ENCODE measurements at regions not wholly inside any gene's neighbourhood (a gene's known extent, or its start where the extent isn't known, plus 50 kb on each side); places are given as distances from the start of the nearest gene placed in this dataset.

- TF ChIP-seq CTCF (IDR thresholded peaks at IDR 0.05), result no peak
- no peak for TF ChIP-seq POLR2A (IDR thresholded peaks at IDR 0.05)
- peak in 2 of 4 donors; percentile 49 to 53 for TF ChIP-seq EP300 (IDR thresholded peaks at IDR 0.05)
- peak in 3 of 4 donors; percentile 19 to 46 (median 31) for TF ChIP-seq POLR2AphosphoS5 (IDR thresholded peaks at IDR 0.05)
Measured at GRCh38 chr2:144693179-144693578, 173.3 kb upstream of the ZEB2 start.

Data from sigmoid colon (tissue), 4 donors.